Liver (tissue), 3 donors: ENCODE measurements at regions not wholly inside any gene's neighbourhood (a gene's known extent, or its start where the extent isn't known, plus 50 kb on each side); places are given as distances from the start of the nearest gene placed in this dataset.

Experiments
- GABPA ChIP-seq, 2 donors: IDR thresholded peaks in 1 of 2; conservative IDR thresholded peaks in 1 of 2; 2 replicates each; pipeline ENCODE4 v1.6.1; 2016; ENCODE audit warnings: antibody characterized with exemption in 2 of 2, mild to moderate bottlenecking in 1 of 2, moderate library complexity in 1 of 2
- NR2F2 ChIP-seq: IDR thresholded peaks from 2 replicates; pipeline ENCODE4 v1.6.1; 2016; ENCODE audit warnings: antibody characterized with exemption
- REST ChIP-seq: IDR thresholded peaks from 2 replicates; pipeline ENCODE4 v1.6.1; 2016; ENCODE audit warnings: antibody characterized with exemption, mild to moderate bottlenecking
- YY1 ChIP-seq: IDR thresholded peaks from 2 replicates; pipeline ENCODE4 v1.6.1; 2016; ENCODE audit warnings: antibody characterized with exemption, mild to moderate bottlenecking
- TF ChIP-seq, protein P1 (sequence below): fragments of 150-350 bp; IDR thresholded peaks from 2 replicates; pipeline ENCODE4 v1.5.1; 2017; ENCODE audit warnings: improper control_type of control experiment, low read depth, low read length; ENCODE audit not compliant: missing input control
- TF ChIP-seq, protein P2 (sequence below): IDR thresholded peaks from 2 replicates; pipeline ENCODE4 v1.6.1; 2016; ENCODE audit warnings: antibody characterized with exemption
- TF ChIP-seq, protein P3 (sequence below): IDR thresholded peaks from 2 replicates; pipeline ENCODE4 v1.6.1; 2016; ENCODE audit warnings: antibody characterized with exemption
- donor health status: healthy.
- donor health status: healthy.

DNA sequence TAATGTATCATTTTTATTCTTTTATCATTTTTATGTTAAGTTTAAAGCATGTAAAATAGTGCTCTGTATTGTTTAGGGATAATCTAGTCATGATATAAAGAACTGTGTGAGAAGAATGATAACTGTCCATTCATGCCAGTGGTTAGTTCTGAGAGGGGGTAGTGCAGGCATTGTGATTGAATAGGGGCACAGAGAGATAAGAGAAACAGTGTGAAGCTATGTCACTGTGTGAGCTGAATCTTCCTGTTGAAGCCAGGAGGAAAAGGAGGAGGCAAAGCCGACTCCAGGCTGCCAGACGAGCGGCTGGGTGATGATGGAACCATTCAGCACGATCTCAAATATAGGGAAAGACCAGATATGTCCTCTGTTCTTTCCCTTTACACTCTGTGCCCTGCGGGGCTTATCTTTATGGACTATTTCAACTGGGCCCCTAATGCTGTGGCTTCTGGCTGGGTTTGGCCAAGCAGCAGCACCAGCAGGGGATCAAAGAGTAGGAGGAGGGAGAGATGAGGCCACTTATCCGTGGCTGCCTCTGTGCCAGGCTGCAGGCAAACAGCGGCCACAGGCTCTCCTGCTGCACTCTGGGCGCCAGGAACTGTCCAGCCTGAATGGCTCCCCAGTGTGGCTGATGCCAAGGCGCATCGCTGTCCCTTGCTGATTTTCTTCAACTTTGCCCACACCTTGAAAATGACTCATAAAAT, 128.0 kb downstream of the SPP2 start:
- TF ChIP-seq, protein P1, sequence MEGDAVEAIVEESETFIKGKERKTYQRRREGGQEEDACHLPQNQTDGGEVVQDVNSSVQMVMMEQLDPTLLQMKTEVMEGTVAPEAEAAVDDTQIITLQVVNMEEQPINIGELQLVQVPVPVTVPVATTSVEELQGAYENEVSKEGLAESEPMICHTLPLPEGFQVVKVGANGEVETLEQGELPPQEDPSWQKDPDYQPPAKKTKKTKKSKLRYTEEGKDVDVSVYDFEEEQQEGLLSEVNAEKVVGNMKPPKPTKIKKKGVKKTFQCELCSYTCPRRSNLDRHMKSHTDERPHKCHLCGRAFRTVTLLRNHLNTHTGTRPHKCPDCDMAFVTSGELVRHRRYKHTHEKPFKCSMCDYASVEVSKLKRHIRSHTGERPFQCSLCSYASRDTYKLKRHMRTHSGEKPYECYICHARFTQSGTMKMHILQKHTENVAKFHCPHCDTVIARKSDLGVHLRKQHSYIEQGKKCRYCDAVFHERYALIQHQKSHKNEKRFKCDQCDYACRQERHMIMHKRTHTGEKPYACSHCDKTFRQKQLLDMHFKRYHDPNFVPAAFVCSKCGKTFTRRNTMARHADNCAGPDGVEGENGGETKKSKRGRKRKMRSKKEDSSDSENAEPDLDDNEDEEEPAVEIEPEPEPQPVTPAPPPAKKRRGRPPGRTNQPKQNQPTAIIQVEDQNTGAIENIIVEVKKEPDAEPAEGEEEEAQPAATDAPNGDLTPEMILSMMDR = no peak
- TF ChIP-seq REST = no peak
- no peak for TF ChIP-seq GABPA (IDR thresholded peaks at IDR 0.05 in 1 of 2, conservative IDR thresholded peaks at IDR 0.05 in 1 of 2)
- TF ChIP-seq, protein P2, sequence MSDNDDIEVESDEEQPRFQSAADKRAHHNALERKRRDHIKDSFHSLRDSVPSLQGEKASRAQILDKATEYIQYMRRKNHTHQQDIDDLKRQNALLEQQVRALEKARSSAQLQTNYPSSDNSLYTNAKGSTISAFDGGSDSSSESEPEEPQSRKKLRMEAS = no peak
- no peak for TF ChIP-seq YY1
- TF ChIP-seq NR2F2 = no peak
- TF ChIP-seq, protein P3, sequence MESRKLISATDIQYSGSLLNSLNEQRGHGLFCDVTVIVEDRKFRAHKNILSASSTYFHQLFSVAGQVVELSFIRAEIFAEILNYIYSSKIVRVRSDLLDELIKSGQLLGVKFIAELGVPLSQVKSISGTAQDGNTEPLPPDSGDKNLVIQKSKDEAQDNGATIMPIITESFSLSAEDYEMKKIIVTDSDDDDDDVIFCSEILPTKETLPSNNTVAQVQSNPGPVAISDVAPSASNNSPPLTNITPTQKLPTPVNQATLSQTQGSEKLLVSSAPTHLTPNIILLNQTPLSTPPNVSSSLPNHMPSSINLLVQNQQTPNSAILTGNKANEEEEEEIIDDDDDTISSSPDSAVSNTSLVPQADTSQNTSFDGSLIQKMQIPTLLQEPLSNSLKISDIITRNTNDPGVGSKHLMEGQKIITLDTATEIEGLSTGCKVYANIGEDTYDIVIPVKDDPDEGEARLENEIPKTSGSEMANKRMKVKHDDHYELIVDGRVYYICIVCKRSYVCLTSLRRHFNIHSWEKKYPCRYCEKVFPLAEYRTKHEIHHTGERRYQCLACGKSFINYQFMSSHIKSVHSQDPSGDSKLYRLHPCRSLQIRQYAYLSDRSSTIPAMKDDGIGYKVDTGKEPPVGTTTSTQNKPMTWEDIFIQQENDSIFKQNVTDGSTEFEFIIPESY = no peak
